ENCODE measurements at regions not wholly inside any gene's neighbourhood (a gene's known extent, or its start where the extent isn't known, plus 50 kb on each side); places are given as distances from the start of the nearest gene placed in this dataset.

DNA sequence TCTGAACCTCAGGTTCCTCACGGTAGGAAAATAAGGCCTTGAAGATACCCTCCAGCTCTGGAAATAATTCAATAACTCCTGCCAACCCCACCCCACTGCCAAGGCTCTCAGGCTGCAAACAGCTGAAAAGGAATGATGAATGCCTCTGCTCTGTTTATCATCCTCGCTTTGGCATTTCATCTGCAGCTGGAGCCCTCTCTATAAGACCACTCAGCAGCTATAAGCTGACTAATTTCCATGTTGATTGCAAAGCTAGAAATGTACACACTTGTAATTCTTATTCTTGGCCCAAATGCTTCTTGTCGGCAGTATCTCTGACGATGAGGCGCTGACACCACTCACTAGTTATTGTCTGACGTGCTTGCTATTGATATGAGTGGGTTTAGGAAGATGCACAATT lies 408.4 kb upstream of the NMUR2 start:
- Histone ChIP-seq H3K9me3 (no peaks in the 10 kb centered on the region), H3K27ac (no peak overlapping the region), H3K4me3 (no peak overlapping the region), H3K4me1 (no peaks in the 10 kb centered on the region), H3K36me3 (no peaks in the 10 kb centered on the region), H3K27me3 (no peaks in the 10 kb centered on the region)
- WGBS, 2 donors, result 54 to 65% methylated on average over 6 of the region's 6 CpGs
- ATAC-seq (ENCODE audit: low FRiP score in 2 of 2), result no peak
- TF ChIP-seq, protein P1, sequence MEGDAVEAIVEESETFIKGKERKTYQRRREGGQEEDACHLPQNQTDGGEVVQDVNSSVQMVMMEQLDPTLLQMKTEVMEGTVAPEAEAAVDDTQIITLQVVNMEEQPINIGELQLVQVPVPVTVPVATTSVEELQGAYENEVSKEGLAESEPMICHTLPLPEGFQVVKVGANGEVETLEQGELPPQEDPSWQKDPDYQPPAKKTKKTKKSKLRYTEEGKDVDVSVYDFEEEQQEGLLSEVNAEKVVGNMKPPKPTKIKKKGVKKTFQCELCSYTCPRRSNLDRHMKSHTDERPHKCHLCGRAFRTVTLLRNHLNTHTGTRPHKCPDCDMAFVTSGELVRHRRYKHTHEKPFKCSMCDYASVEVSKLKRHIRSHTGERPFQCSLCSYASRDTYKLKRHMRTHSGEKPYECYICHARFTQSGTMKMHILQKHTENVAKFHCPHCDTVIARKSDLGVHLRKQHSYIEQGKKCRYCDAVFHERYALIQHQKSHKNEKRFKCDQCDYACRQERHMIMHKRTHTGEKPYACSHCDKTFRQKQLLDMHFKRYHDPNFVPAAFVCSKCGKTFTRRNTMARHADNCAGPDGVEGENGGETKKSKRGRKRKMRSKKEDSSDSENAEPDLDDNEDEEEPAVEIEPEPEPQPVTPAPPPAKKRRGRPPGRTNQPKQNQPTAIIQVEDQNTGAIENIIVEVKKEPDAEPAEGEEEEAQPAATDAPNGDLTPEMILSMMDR (IDR thresholded peaks at IDR 0.05), result no peak
- no peak for TF ChIP-seq EP300 (IDR thresholded peaks at IDR 0.05)
- TF ChIP-seq POLR2AphosphoS5 (IDR thresholded peaks at IDR 0.05), result no peak
- TF ChIP-seq POLR2A (IDR thresholded peaks at IDR 0.05), result no peak
- no peak for DNase-seq

DNA sequence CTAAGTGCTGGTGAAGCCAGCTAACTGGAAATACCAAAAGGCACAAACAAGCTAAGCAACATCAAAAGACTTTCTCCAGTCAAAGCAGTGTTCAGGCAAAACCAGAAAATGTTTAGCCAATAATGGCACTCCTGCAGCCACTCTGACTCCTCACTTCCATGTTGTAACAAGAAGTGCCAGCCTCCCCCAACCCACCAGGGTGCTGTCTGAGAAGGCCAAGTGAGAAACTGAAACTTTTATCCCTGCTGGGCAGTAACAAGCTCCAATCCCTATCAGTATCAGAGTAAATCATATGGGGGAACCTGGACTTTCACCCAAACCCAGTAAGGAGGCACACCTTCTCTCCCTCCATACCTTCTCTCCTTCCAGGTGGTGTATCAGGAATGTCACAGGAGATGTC lies 414.8 kb upstream of the NMUR2 start:
- H3K27ac ChIP-seq, result no peak overlapping the region
- no peak for TF ChIP-seq EP300 (IDR thresholded peaks at IDR 0.05)
- no peaks in the 10 kb centered on the region for H3K36me3 ChIP-seq
- no peak for ATAC-seq (ENCODE audit: low FRiP score in 2 of 2)
- no peaks in the 10 kb centered on the region for H3K9me3 ChIP-seq
- DNase-seq, result no peak
- no peak overlapping the region for H3K4me3 ChIP-seq
- H3K27me3 ChIP-seq, result no peaks in the 10 kb centered on the region
- no peaks in the 10 kb centered on the region for H3K4me1 ChIP-seq

DNA sequence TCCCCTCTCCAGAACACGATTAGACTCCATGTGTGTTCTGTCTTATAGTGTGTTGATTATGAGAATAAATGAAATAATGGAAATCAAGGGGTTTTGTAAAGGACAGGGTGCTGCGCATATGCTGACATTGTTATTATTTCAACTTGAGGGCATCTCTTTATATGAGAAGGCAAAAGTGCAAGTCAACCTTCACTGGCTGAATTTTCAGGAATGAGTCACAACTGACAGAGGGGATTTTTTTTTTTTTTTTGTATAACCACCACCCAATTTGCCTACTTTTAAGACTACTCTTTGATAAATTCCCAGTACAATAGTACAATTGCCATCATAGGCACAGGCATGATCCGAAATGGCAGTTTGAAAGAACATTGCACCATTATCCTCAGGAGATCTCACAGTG lies 419.2 kb upstream of the NMUR2 start:
- no peaks in the 10 kb centered on the region for H3K4me1 ChIP-seq
- no peak overlapping the region for H3K27ac ChIP-seq
- no peak overlapping the region for H3K4me3 ChIP-seq
- 76 to 86% methylated on average over 3 of the region's 3 CpGs for WGBS, 2 donors
- no peaks in the 10 kb centered on the region for H3K9me3 ChIP-seq
- no peaks in the 10 kb centered on the region for H3K36me3 ChIP-seq
- H3K27me3 ChIP-seq, result no peaks in the 10 kb centered on the region
- no peak for DNase-seq
- ATAC-seq (ENCODE audit: low FRiP score in 2 of 2), result no peak
- no peak for TF ChIP-seq EP300 (IDR thresholded peaks at IDR 0.05)
- TF ChIP-seq, protein P1 (IDR thresholded peaks at IDR 0.05), result no peak
- no peak for TF ChIP-seq POLR2A (IDR thresholded peaks at IDR 0.05)
- TF ChIP-seq POLR2AphosphoS5 (IDR thresholded peaks at IDR 0.05), result no peak

DNA sequence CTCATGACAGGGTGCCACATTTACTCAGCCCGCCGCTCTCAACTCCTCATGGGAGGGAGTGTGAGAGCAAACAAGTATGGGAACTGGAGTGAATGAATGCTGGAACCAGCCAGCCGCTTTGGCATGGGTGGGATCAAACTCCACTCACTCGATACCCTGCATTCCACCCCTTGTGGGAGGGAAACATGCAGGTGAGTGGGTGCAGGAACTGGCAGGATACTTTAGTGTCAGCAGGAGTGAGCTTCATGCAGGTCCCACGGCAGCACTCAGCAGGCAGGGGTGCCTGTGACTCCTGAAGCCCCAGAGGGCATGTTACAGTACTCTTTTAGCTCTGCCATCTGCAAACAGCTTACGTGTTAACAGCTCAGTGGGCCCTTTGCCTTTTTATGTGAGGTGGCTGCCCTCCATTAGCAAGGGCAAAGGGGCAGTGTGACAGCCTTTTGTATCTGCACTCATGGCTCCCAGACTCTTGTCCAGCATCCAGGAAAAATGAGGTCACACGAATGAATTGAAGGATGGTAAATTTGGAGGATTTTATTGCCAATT lies 433.2 kb upstream of the NMUR2 start:
- H3K27ac ChIP-seq, result no peak overlapping the region
- no peak for ATAC-seq (ENCODE audit: low FRiP score in 2 of 2)
- WGBS, 2 donors, result 72 to 74% methylated on average over 6 to 7 of the region's 7 CpGs

DNA sequence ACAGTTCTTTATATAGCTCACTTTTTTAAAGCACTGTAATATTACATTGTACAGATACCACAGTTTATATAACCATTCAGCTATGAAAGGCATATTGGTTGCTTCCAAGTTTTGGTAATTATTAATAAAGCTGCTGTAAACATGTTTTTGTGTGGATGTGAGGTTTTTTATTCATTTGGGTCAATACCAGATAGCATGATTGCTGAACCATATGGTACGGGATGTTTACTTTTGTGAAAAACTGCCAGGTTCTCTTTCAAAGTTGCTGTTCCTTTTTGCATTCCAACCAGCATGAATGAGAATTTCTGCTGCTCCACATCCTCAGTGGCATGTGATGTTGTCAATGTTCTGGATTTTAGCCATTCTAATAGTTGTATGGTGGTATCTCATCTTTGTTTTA lies 439.6 kb upstream of the NMUR2 start:
- Histone ChIP-seq H3K27ac (no peak overlapping the region), H3K4me3 (no peak overlapping the region), H3K4me1 (no peaks in the 10 kb centered on the region), H3K27me3 (no peaks in the 10 kb centered on the region), H3K36me3 (no peaks in the 10 kb centered on the region), H3K9me3 (no peaks in the 10 kb centered on the region)
- no peak for DNase-seq
- TF ChIP-seq POLR2A (IDR thresholded peaks at IDR 0.05) (no peak), EP300 (IDR thresholded peaks at IDR 0.05) (no peak), POLR2AphosphoS5 (IDR thresholded peaks at IDR 0.05) (no peak)
- TF ChIP-seq, protein P1 (IDR thresholded peaks at IDR 0.05), result no peak
- ATAC-seq (ENCODE audit: low FRiP score in 2 of 2), result no peak
- WGBS, 2 donors, result 56 to 68% methylated on average over 1 of the region's 1 CpG

More for the DNA sequence above, 433.2 kb upstream of the NMUR2 start:
- no peaks in the 10 kb centered on the region for H3K36me3 ChIP-seq
- TF ChIP-seq POLR2A (IDR thresholded peaks at IDR 0.05) (no peak), POLR2AphosphoS5 (IDR thresholded peaks at IDR 0.05) (no peak), EP300 (IDR thresholded peaks at IDR 0.05) (no peak)
- TF ChIP-seq, protein P1 (IDR thresholded peaks at IDR 0.05), result no peak
- no peak for DNase-seq
- H3K9me3 ChIP-seq, result no peaks in the 10 kb centered on the region
- H3K4me1 ChIP-seq, result no peaks in the 10 kb centered on the region
- H3K4me3 ChIP-seq, result no peak overlapping the region
- H3K27me3 ChIP-seq, result no peaks in the 10 kb centered on the region

Measured in upper lobe of left lung (tissue), 6 donors.